ENCODE measurements at regions not wholly inside any gene's neighbourhood (a gene's known extent, or its start where the extent isn't known, plus 50 kb on each side); places are given as distances from the start of the nearest gene placed in this dataset.

GRCh38 chr12:70077441-70077840 is 165.8 kb upstream of the CNOT2 start:
- no peak for ATAC-seq (ENCODE audit: insufficient read depth, low read depth)
- Histone ChIP-seq H3K4me3 (ENCODE audit: low read depth in 1 of 2, low read length in 2 of 2) (no peak overlapping the region), H3K27ac (ENCODE audit: low read length) (no peak overlapping the region), H2AFZ (ENCODE audit: low read depth, low read length) (no peak overlapping the region), H3K9ac (ENCODE audit: low read depth, low read length) (no peak overlapping the region), H4K20me1 (ENCODE audit: insufficient read depth, low read length) (no peaks in the 10 kb centered on the region), H3K36me3 (ENCODE audit: insufficient read depth, low read length) (no peaks in the 10 kb centered on the region), H3K27me3 (ENCODE audit: insufficient read depth, low read length, poor library complexity) (no peaks in the 10 kb centered on the region), H3K4me1 (ENCODE audit: insufficient read depth, low read length) (no peaks in the 10 kb centered on the region), H3K4me2 (ENCODE audit: insufficient read depth, low read length) (no peak overlapping the region), H3K79me2 (ENCODE audit: insufficient read depth, low read length) (no peaks in the 10 kb centered on the region), H3K9me3 (ENCODE audit: insufficient read depth, low read length, severe bottlenecking) (no peaks in the 10 kb centered on the region)
- no peak for DNase-seq
- TF ChIP-seq CTCF (IDR thresholded peaks at IDR 0.05; ENCODE audit: borderline replicate concordance, extremely low read depth, low read length, poor library complexity, severe bottlenecking) = no peak
- TF ChIP-seq EZH2 (IDR thresholded peaks at IDR 0.05; ENCODE audit: borderline replicate concordance, low read depth, low read length, severe bottlenecking) = no peak

GRCh38 chr12:70078161-70078560 is 165.1 kb upstream of the CNOT2 start:
- Histone ChIP-seq H2AFZ (ENCODE audit: low read depth, low read length) (no peak overlapping the region), H3K4me1 (ENCODE audit: insufficient read depth, low read length) (no peaks in the 10 kb centered on the region), H4K20me1 (ENCODE audit: insufficient read depth, low read length) (no peaks in the 10 kb centered on the region), H3K9ac (ENCODE audit: low read depth, low read length) (no peak overlapping the region), H3K27ac (ENCODE audit: low read length) (no peak overlapping the region), H3K79me2 (ENCODE audit: insufficient read depth, low read length) (no peaks in the 10 kb centered on the region), H3K27me3 (ENCODE audit: insufficient read depth, low read length, poor library complexity) (no peaks in the 10 kb centered on the region), H3K4me3 (ENCODE audit: low read depth in 1 of 2, low read length in 2 of 2) (no peak overlapping the region), H3K36me3 (ENCODE audit: insufficient read depth, low read length) (no peaks in the 10 kb centered on the region), H3K4me2 (ENCODE audit: insufficient read depth, low read length) (no peak overlapping the region), H3K9me3 (ENCODE audit: insufficient read depth, low read length, severe bottlenecking) (no peaks in the 10 kb centered on the region)
- no peak for DNase-seq
- no peak for ATAC-seq (ENCODE audit: insufficient read depth, low read depth)
- TF ChIP-seq EZH2 (IDR thresholded peaks at IDR 0.05; ENCODE audit: borderline replicate concordance, low read depth, low read length, severe bottlenecking) (no peak), CTCF (IDR thresholded peaks at IDR 0.05; ENCODE audit: borderline replicate concordance, extremely low read depth, low read length, poor library complexity, severe bottlenecking) (no peak)

GRCh38 chr12:70080566-70080965 is 162.7 kb upstream of the CNOT2 start:
- H3K4me3 ChIP-seq (ENCODE audit: low read depth in 1 of 2, low read length in 2 of 2) = no peak overlapping the region
- DNase-seq = no peak
- H3K4me1 ChIP-seq (ENCODE audit: insufficient read depth, low read length) = no peaks in the 10 kb centered on the region
- no peak overlapping the region for H3K4me2 ChIP-seq (ENCODE audit: insufficient read depth, low read length)
- H3K9me3 ChIP-seq (ENCODE audit: insufficient read depth, low read length, severe bottlenecking) = no peaks in the 10 kb centered on the region
- H2AFZ ChIP-seq (ENCODE audit: low read depth, low read length) = no peak overlapping the region
- no peaks in the 10 kb centered on the region for H4K20me1 ChIP-seq (ENCODE audit: insufficient read depth, low read length)
- no peak for ATAC-seq (ENCODE audit: insufficient read depth, low read depth)
- no peak for TF ChIP-seq CTCF (IDR thresholded peaks at IDR 0.05; ENCODE audit: borderline replicate concordance, extremely low read depth, low read length, poor library complexity, severe bottlenecking)
- TF ChIP-seq EZH2 (IDR thresholded peaks at IDR 0.05; ENCODE audit: borderline replicate concordance, low read depth, low read length, severe bottlenecking) = no peak
- H3K27ac ChIP-seq (ENCODE audit: low read length) = no peak overlapping the region
- H3K36me3 ChIP-seq (ENCODE audit: insufficient read depth, low read length) = no peaks in the 10 kb centered on the region
- H3K27me3 ChIP-seq (ENCODE audit: insufficient read depth, low read length, poor library complexity) = no peaks in the 10 kb centered on the region
- H3K9ac ChIP-seq (ENCODE audit: low read depth, low read length) = no peak overlapping the region
- no peaks in the 10 kb centered on the region for H3K79me2 ChIP-seq (ENCODE audit: insufficient read depth, low read length)

Data from DND-41 (cell line).